ENCODE measurements at regions not wholly inside any gene's neighbourhood (a gene's known extent, or its start where the extent isn't known, plus 50 kb on each side); places are given as distances from the start of the nearest gene placed in this dataset.

DNA sequence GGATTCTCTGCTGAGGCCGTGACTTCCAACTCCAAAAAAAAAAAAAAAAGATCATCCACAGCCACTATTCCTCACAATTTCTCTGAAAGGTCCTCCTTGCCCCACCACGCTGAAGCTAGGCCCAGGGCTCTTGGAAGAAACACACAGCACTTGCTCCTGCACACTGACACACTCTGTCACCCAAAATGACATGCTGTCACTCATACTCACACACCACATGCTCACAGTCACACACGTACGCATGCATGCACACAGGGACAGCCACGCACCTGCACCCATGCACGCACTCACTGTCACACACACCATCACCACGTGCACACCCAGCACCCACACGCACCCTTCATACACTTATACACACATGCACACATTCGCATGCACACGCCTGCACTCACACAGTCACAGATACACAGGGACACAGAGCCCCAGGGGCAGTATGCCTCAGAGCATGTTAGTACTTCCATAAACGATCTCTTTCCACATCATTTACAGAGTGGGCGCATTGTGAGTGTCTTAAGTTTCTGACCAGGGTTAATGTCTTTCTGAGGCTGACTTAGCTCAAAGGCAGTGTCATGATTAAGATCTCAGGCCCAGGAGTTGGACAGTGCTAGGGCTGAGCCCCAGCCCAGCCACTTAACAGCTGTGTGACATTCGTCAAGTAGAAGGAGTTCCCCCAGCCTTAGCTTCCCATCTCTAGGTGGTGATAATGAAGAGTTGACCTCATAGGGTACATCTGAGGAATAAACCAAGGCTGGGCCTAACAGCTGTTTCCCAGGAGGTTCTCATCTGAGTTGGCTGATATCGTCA is 93.4 kb downstream of the GLI2 start:
- no peak for ATAC-seq
- ChIA-PET POLR2A (no interaction called here), CTCF (interaction anchor here (0.6 to 2.1 kb wide), 3 partner anchors 55 to 144 kb away, joined by 3 to 10 read pairs (median 5); no protein-coding TSS in a partner anchor)
- Mint-ChIP-seq H3K36me3 (peaks cover 2% of the 10 kb centered on the region; the same call in 1 of the 2 replicates), H3K9me3 (no peaks in the 10 kb centered on the region), H3K27me3 (ENCODE audit: low read depth) (no peaks in the 10 kb centered on the region), H3K4me3 (no peak overlapping the region), H3K27ac (peak overlapping the region; percentile 17), H3K4me1 (peaks cover 43% of the 10 kb centered on the region)
- TF ChIP-seq EMX1 (CRISPR knock-in tag; IDR thresholded peaks at IDR 0.05): no peak
- no peak for TF ChIP-seq CREM (CRISPR knock-in tag; IDR thresholded peaks at IDR 0.05)
- no peak for TF ChIP-seq RELA (CRISPR knock-in tag; IDR thresholded peaks at IDR 0.05; ENCODE audit: borderline replicate concordance)
- TF ChIP-seq, protein P1, sequence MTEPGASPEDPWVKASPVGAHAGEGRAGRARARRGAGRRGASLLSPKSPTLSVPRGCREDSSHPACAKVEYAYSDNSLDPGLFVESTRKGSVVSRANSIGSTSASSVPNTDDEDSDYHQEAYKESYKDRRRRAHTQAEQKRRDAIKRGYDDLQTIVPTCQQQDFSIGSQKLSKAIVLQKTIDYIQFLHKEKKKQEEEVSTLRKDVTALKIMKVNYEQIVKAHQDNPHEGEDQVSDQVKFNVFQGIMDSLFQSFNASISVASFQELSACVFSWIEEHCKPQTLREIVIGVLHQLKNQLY (CRISPR knock-in tag; IDR thresholded peaks at IDR 0.05): no peak
- no peak for TF ChIP-seq NFYB (CRISPR knock-in tag; conservative IDR thresholded peaks at IDR 0.05; ENCODE audit: low read depth)
- TF ChIP-seq ZNF317 (CRISPR knock-in tag; IDR thresholded peaks at IDR 0.05; ENCODE audit: borderline replicate concordance, low read depth): no peak
- TF ChIP-seq SMAD4 (CRISPR knock-in tag; IDR thresholded peaks at IDR 0.05): no peak
- TF ChIP-seq, protein P2, sequence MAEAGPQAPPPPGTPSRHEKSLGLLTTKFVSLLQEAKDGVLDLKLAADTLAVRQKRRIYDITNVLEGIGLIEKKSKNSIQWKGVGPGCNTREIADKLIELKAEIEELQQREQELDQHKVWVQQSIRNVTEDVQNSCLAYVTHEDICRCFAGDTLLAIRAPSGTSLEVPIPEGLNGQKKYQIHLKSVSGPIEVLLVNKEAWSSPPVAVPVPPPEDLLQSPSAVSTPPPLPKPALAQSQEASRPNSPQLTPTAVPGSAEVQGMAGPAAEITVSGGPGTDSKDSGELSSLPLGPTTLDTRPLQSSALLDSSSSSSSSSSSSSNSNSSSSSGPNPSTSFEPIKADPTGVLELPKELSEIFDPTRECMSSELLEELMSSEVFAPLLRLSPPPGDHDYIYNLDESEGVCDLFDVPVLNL (CRISPR knock-in tag; IDR thresholded peaks at IDR 0.05; ENCODE audit: borderline replicate concordance, low read depth): no peak
- TF ChIP-seq PRRX2 (CRISPR knock-in tag; IDR thresholded peaks at IDR 0.05): no peak
- TF ChIP-seq ZNF232 (CRISPR knock-in tag; IDR thresholded peaks at IDR 0.05): no peak
- DNase-seq (ENCODE audit: low spot score): no peak

DNA sequence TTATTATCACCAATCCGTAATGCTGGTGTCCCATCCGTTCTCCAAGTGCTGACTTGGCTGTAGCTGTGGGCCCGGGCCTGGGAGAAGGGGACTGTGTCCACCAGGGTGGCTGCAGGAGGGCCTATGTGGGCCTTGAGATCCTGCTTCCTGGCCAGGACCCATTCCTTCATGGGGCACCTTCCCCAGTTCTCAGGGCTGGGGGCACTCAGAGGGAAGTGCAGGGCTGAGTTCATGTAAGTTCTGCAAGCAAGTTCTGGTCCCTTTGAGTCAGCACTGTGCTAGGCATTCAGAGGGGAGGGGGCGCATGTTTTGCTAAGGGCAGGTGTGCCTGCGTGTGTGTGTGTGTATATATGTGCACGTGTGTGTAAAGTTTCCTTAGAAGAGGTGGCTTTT is 94.0 kb downstream of the GLI2 start:
- no peak for DNase-seq (ENCODE audit: low spot score)
- no peak for TF ChIP-seq MXD4 (CRISPR knock-in tag; IDR thresholded peaks at IDR 0.05; ENCODE audit: borderline replicate concordance)
- TF ChIP-seq RELA (CRISPR knock-in tag; IDR thresholded peaks at IDR 0.05; ENCODE audit: borderline replicate concordance): no peak
- TF ChIP-seq, protein P3, sequence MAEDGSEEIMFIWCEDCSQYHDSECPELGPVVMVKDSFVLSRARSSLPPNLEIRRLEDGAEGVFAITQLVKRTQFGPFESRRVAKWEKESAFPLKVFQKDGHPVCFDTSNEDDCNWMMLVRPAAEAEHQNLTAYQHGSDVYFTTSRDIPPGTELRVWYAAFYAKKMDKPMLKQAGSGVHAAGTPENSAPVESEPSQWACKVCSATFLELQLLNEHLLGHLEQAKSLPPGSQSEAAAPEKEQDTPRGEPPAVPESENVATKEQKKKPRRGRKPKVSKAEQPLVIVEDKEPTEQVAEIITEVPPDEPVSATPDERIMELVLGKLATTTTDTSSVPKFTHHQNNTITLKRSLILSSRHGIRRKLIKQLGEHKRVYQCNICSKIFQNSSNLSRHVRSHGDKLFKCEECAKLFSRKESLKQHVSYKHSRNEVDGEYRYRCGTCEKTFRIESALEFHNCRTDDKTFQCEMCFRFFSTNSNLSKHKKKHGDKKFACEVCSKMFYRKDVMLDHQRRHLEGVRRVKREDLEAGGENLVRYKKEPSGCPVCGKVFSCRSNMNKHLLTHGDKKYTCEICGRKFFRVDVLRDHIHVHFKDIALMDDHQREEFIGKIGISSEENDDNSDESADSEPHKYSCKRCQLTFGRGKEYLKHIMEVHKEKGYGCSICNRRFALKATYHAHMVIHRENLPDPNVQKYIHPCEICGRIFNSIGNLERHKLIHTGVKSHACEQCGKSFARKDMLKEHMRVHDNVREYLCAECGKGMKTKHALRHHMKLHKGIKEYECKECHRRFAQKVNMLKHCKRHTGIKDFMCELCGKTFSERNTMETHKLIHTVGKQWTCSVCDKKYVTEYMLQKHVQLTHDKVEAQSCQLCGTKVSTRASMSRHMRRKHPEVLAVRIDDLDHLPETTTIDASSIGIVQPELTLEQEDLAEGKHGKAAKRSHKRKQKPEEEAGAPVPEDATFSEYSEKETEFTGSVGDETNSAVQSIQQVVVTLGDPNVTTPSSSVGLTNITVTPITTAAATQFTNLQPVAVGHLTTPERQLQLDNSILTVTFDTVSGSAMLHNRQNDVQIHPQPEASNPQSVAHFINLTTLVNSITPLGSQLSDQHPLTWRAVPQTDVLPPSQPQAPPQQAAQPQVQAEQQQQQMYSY (CRISPR knock-in tag; IDR thresholded peaks at IDR 0.05): no peak
- TF ChIP-seq, protein P4, sequence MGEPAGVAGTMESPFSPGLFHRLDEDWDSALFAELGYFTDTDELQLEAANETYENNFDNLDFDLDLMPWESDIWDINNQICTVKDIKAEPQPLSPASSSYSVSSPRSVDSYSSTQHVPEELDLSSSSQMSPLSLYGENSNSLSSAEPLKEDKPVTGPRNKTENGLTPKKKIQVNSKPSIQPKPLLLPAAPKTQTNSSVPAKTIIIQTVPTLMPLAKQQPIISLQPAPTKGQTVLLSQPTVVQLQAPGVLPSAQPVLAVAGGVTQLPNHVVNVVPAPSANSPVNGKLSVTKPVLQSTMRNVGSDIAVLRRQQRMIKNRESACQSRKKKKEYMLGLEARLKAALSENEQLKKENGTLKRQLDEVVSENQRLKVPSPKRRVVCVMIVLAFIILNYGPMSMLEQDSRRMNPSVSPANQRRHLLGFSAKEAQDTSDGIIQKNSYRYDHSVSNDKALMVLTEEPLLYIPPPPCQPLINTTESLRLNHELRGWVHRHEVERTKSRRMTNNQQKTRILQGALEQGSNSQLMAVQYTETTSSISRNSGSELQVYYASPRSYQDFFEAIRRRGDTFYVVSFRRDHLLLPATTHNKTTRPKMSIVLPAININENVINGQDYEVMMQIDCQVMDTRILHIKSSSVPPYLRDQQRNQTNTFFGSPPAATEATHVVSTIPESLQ (CRISPR knock-in tag; IDR thresholded peaks at IDR 0.05): no peak
- TF ChIP-seq, protein P5, sequence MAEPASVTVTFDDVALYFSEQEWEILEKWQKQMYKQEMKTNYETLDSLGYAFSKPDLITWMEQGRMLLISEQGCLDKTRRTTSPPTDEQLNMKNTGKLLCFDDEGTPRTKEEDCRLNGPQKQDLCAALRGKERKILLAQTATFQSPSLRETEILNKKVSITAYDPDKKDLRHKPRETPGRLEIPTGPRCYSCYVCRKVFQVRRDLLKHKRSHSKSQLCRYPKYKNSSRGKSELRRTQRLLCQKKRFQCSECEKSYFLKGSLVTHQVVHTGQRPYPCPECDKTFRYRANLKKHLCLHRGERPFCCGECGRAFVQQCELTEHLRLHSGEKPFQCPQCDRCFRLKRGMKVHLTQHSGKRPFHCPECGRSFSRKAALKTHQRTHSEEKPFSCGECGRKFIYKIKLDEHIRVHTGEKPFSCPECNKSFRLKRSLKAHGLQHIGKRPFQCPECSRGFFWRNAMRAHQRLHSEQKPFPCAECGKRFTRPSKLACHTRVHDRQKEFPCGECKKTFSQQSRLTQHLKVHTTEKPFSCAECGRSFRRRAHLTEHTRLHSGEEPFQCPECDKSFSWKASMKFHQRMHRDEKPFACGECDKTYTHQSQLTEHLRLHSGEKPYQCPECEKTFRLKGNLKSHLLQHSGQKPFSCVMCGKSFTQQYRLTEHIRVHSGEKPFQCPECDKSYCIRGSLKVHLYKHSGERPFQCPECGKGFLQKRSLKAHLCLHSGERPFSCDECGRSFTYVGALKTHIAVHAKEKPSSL (CRISPR knock-in tag; conservative IDR thresholded peaks at IDR 0.05): no peak
- TF ChIP-seq ZNF138 (CRISPR knock-in tag; conservative IDR thresholded peaks at IDR 0.05): no peak
- TF ChIP-seq, protein P6, sequence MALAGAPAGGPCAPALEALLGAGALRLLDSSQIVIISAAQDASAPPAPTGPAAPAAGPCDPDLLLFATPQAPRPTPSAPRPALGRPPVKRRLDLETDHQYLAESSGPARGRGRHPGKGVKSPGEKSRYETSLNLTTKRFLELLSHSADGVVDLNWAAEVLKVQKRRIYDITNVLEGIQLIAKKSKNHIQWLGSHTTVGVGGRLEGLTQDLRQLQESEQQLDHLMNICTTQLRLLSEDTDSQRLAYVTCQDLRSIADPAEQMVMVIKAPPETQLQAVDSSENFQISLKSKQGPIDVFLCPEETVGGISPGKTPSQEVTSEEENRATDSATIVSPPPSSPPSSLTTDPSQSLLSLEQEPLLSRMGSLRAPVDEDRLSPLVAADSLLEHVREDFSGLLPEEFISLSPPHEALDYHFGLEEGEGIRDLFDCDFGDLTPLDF (CRISPR knock-in tag; IDR thresholded peaks at IDR 0.05): no peak
- TF ChIP-seq, protein P2 (CRISPR knock-in tag; IDR thresholded peaks at IDR 0.05; ENCODE audit: borderline replicate concordance, low read depth): no peak
- TF ChIP-seq, protein P7, sequence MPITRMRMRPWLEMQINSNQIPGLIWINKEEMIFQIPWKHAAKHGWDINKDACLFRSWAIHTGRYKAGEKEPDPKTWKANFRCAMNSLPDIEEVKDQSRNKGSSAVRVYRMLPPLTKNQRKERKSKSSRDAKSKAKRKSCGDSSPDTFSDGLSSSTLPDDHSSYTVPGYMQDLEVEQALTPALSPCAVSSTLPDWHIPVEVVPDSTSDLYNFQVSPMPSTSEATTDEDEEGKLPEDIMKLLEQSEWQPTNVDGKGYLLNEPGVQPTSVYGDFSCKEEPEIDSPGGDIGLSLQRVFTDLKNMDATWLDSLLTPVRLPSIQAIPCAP (CRISPR knock-in tag; IDR thresholded peaks at IDR 0.05): no peak
- no peak for TF ChIP-seq NFE2L1 (CRISPR knock-in tag; IDR thresholded peaks at IDR 0.05)

More for the DNA sequence above, 94.0 kb downstream of the GLI2 start:
- no peaks in the 10 kb centered on the region for H3K27me3 Mint-ChIP-seq (ENCODE audit: low read depth)
- peaks cover 2% of the 10 kb centered on the region; the same call in 1 of the 2 replicates for H3K36me3 Mint-ChIP-seq
- ChIA-PET CTCF (interaction anchor here (1.3 to 2.1 kb wide), 2 partner anchors 54 to 134 kb away, joined by 5 to 10 read pairs; no protein-coding TSS in a partner anchor), POLR2A (interaction anchor here (0.5 kb wide), 1 partner anchor 444 kb away, joined by 4 read pairs; no protein-coding TSS in a partner anchor)
- no peaks in the 10 kb centered on the region for H3K9me3 Mint-ChIP-seq
- no peak for ATAC-seq
- H3K27ac Mint-ChIP-seq: no peak overlapping the region
- peaks cover 43% of the 10 kb centered on the region for H3K4me1 Mint-ChIP-seq
- H3K4me3 Mint-ChIP-seq: no peak overlapping the region
